NCI-H187 treated with DMSO at 0.1 percent for 48 hours (cell line): ENCODE measurements at regions not wholly inside any gene's neighbourhood (a gene's known extent, or its start where the extent isn't known, plus 50 kb on each side); places are given as distances from the start of the nearest gene placed in this dataset.

Experiments used
- DNase-seq: peaks from one replicate; lab custom pipeline; 2025; lab: John Stamatoyannopoulos, UW

DNA sequence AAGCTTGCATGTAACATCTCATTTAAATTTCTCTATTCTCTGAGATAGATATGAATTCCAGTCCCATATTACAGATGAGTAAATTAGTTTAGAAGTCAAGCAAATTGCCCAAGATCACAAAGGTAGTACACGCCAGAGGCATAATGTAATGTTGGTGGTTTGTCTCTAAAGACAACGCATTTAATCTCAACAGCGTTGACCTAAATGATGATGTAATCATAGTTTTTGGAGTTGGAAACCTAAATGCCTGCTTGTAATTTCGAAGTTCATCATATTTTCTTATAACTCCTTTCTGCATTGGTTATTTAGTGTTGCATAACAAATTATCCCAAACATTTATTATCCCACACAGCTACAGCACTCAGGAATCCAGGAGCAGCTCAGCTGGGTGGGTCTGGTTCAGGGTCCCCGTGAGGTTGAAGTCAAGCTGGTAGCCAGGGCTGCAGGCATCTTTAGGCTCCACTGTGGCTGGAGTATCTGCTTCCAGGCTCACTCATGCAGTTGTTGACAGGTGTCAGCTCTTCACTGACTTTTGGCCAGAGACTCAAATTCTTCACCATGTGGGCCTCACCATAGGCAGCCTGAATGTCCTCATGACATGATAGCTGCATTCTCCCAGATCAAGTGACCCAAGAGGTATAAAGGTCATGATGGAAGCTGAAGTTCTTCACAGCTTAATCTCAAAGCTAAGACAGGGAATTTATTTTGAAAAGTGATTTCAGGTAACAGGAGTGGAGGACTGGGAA lies 122.0 kb upstream of the SPTLC3 start:
- no peak for DNase-seq

DNA sequence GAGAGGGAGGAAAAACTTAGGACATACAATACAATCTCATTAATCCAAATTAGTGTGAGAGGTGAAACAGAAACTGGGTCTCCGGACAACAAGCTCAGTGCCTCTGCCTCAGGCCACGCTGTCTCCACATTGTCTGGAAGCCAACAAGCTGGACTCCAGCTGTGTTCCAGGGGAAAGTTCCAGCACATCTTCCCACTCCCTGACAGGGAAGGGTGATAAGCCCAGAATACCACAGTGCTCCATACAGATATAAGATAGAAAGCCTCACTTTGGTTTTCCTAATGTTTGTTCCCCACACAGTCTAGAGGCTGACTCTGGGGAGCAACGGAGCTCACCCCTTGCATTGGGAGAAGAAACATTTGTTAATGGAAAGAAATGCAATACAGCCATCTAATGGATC lies 117.1 kb upstream of the SPTLC3 start:
- DNase-seq: no peak

DNA sequence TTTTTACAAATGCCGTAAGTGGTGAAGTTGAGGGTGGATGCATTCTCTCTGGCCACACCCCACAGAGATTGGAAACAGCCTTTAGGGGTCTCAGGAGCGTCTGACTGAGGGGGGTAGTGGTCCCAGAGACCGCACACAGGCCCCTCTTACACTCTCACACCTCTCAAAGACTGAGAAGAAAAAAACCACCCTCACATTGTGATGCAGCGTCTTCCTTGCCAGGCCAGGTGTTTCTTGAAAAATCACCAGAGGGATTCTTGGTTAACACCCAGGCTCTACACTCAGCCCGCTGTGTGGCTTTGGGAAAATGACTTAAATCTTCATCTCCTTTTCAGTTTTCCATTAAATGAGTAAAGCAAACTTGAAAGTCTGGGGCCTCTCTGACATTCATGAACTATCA lies 115.8 kb upstream of the SPTLC3 start:
- no peak for DNase-seq

DNA sequence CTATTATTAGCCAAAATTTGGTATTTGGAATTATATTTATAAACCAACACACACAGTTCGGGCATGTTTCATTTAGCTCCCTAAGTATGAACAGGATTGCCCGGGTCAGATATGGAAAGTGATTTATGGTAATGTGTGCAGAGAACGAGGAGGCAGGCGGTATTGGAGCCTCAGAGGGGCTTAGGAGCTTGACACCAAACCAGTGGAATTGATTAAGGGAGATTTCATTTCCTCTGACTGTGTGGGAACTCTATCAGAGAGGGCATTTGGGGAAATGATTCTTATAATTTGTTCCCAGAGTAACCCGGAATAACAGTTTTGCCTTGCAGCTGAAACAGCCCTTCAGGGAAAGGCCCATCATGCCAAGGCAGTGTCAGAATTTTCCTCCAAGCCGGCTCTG lies 115.1 kb upstream of the SPTLC3 start:
- DNase-seq: no peak

DNA sequence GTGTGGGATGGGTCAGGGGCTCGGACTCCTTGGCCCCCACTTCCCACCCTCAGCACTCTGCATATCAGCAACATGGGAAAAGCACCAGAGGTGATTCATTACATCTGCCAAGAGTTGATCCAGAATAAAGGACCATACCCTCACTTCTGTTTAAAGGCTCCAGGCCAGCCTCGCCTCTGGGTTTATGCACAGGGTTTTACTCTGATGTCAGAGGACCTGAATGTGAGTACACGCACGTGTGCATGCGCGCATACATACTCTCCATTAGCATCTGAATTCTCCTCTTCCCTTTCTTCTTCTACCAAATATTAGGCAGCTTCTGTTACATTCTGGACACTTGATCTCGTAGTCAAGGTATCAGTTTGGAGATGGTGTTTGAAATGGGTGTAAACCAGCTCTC lies 114.7 kb upstream of the SPTLC3 start:
- DNase-seq: no peak

DNA sequence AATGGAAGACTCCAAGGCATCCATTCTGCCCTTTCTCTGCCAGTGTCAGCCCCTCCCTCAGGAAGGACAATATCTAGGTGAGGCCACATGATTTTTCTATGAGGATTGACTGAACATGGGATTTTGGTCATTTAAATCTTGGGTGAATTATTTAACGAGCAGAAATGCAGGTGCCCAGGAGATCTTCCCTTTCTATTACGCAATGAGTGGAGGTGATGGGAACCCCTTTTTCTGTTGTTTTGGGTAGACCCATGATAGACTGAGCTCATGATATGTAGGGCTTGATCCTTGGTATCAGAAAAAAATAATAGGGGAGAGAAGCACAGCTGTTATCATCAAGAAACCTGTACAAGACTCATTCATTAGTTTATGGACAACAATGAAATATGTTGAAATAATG lies 112.6 kb upstream of the SPTLC3 start:
- no peak for DNase-seq

DNA sequence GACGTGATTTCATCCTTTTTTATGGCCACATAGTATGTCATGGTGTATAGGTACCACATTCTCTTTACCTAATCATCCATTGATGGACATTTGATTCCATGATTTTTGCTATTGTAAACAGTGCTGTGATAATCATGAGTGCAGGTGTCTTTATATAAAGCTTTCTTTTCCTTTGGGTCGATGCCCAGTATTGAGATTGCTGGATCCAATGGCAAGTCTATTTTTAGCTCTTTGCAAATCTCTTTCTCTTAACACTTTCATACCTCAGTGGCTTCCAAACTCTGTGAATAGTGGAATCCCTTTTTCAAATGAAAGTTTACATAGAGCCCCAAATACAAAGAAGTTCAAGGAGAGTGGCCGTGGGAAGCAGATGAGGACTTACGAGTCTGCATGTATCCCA lies 105.8 kb upstream of the SPTLC3 start:
- DNase-seq: no peak

DNA sequence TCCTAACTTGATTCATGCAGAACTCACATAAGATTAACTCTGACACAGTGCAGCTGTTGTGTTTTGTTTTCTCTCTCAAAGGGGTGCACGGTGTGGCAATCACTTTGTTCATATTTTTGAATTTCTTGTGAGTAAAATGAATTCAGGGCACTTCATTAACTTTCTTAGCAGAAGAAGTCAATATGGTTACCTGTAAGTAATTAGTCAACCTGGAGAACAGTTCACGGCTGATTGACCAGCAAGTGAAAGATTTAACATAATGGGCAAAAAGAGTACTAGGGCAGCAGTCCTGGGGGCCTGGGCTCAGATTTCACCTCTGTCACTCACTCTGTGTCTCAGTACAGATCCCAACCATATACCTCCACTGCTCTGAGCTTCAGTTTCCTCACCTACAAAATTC lies 102.4 kb upstream of the SPTLC3 start:
- no peak for DNase-seq

DNA sequence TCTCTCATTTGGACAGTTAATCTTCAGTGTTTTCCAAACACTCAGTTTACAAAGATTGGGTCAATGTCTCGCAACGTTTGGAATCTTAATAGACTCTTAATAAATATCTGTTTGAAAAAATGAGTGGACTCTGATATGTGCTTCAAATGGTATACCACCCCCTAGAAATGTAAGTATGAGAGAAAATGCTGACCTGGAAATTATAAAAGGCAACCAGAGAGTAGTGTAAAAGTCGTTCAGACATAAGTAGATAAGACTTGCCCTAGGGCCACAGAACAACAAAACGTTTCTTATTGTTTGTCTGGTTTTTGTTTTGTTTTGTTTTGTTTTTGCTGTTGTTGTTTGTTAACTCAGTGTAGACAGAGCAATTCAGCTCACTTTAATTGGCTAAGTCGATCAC lies 97.4 kb upstream of the SPTLC3 start:
- no peak for DNase-seq

DNA sequence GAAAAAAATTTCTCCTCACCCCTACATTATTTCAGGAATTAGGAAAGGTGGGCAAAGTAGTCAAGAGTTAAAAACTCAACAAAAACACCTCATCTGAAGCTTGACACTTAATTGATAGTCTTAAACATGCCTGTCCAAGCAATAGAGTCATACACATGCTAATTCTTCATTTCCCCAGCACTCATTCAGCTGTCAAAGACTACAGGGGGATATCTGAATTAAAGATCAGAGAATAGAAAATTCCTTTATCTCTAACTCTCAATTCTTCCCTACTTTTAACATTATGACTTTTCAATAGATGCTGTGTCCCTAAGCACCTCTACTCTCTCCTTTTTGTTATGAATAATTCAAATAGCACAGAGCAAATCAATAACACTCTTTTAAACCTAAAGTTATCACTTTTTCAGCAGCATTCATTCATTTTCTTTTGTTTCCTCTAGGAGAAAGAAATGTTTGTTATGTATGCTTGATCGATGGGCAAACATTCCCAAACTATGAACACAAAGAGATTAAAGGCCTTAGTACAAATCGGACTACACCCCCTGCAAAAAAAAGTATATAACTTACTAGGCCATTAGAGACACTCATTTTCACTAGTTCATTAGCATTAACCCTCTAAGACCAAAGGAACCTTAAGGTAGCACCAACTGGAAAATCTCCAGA lies 94.9 kb upstream of the SPTLC3 start:
- no peak for DNase-seq

DNA sequence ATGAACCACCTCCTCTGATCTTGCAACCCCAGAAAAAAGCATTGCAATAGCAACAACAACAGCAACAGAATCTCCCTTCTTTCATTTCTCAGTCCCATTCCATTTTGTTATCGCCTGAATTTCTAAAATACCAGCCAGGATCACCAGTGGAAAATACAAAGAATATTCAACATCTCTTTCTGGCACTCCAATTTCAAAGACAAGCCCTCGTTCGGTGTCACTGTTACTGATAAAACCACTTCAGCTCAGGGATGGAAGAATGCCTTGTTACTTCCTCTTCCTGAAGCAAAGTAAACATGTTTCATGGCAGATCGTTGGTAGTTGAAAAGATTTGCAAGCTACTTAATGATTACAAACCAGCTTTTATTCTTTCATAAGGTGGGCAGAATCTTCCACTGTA lies 94.0 kb upstream of the SPTLC3 start:
- no peak for DNase-seq

DNA sequence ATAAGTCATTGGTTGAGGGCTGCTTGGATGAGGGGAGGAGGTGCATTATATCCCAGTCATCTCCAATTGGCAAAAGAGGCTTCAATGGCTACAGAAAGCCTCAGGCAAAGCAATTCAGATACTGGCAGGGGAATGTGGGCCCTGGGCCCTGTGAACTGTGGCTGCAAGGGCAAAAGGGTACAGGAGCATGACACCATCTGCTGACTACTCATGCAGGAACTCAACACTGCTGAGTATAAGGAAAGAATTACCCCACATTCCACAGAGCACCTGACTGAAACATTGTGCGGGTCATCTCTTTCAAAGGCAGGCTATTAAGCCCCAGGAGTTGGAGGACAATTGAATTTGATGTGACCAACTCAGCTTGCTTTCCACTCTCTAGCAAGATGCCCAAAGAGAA lies 92.1 kb upstream of the SPTLC3 start:
- no peak for DNase-seq

DNA sequence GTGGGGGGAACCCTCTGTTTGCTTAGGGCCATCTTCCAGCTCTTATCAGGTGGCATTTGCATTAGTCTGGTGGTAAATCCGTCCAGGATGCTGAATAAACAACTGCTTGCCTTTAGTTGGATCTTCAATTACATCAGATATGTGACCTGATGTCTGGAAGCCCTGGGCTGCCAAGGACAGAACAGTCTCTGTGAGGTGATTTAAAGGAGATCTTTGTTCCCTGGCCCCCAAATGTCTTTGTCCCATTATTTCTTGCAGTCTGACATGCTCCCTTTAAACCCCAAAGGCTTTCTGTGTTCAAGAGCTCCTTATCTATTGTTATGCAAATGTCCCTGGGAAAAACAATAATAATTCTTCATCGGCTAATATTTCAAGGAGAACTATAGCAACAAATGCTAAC lies 84.6 kb upstream of the SPTLC3 start:
- DNase-seq: no peak

DNA sequence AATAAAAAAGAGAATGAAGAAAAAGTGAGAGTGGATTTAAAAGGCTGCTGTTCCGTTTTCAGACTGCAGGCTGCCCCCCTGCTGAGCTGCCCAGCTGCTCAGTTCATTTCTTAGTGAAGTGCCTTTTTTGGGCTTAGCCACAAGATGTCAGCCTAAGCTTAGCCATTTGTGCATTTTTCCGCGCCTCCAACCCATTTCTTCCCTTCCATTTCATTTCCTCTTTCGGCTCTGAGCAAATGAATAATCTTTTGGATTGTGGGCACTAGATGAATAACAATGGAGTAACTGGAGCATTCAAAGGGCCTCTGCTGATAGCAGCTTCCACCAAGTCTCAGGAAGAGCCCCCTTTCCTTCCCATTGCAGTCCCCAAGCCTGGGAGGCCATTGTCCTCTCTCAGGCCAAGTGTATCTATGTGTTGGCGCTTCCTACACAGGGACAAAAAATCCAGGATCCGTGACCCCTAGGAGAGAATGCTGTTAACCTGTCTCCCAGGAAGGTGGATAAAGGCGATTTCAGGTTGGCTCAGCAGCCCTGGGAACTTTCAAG lies 83.5 kb upstream of the SPTLC3 start:
- DNase-seq: no peak

DNA sequence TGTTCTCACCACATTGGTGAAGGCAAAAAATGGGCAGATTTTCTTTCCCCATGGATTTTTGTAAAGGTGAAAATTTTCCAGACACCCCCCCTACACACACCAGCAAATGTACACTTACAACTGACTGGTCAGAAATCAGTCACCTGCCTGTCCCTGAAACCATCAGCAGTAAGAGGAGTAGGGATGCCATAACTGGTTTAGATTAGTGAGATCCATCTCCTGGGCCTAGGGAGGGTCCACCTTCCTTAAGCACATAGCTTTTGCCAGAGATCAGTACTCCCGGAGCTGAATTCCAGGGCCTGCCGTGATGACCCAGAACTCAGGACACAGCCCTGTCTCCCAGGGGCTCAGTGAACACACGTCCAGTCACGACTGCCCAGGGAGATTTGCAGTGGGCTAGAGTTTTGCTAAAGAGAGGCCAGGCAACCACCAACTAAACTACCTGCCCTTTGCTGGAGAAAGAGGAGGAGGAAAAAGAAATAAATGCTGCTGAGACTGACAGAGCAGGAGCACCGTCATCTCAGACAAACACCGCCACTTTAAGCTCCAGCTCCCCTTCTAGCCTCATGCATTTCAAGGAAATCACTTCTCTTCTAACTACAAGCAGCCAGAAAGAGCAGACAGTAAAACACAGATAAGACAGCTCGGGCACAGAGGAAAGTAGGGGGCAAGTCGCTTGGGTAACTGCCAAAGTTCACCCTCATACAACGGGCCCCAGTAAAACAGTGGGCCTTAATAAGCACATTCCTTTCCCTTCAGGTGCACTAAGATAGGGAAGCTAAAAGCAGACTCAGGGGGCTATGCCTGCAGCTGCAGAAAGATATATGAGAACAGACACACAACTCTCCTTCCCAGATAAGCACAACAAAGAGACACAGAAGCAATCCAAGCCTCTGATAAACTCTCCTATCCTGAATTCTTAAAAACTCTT lies 82.6 kb upstream of the SPTLC3 start:
- DNase-seq: no peak

DNA sequence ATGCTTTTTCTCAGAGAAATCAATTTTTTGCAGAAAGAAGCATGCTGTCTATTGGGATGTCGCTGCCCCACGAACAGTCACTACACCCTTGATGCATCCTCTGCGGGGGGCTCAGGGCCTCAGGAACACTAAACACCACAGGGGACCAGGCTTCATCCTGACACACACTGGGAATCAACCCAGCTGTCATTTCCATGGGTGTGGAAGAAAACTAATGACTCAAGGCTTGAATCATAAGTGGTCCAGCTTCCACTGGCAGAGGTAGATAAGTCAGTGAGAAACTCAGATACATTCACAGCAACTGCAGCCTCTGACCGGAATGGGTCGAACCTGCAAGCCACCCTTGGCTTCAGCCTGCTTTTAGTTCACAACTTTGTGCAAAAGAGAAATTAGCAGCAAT lies 81.3 kb upstream of the SPTLC3 start:
- DNase-seq: no peak

DNA sequence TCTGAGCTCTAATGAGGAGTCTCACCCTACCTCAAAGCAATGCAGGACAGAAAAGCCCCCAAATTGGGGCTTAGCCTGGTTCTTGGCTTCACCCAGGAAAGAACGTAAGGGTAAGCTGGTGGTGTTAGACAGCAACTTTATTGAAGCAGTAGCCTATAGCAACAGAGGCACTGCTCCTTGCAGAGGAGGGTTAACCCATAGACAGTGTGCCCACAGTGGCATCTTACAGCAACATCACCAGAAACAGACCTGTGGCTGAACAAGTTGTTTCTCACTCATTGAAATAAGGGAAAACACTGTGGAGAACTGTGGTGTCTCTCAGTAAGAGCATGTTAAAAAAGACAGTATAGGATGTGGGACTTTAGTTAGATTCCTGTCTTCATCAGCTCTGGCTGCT lies 80.4 kb upstream of the SPTLC3 start:
- DNase-seq: no peak

DNA sequence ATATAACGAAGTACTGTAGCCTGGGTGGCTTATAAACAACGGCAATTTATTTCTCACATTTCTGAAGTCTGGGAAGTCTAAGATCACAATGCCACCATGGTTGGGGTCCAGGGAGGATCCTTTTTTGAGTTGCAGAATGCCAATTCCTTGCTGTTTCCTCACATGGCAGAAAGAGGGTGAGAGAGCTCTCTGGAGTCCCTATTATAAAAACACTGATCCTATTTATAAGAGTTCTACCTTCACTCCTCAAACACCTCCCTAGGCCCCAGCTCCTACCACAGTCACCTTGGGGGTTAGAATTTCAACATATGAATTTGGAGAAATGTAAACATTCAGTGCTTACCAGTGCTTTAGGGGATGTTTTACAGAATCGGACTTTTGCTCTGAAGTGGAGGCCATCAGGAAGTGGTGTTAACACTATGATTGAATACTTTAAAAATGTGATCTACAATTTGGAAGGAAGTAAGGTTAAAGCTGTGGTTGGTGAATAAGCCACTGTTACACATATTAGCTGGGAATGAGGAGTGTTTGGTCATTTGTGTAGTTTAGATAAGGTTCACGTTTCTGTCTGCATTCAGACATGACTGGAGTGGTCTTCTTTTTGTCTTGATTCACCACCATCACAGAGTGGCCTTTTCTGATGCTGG lies 79.9 kb upstream of the SPTLC3 start:
- DNase-seq: no peak

DNA sequence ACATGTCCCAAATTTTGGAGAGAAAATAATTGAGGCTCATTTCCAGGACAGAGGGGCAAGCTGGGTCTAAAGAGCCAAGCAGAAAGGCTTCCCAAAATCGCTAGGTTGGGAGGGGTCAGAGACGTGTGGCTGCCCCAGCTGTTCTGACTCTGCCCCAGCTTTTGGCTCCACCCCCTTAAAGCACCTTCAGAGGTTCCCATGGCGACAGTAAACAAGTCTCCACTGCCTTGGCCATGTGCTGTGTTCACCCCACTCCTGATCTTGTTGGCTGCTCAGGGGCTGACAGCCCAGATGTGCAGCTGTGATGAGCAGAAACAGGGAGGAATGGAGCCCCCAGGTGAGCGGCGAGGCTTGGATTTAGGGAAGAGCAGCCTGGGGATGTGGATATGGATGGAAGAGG lies 72.8 kb upstream of the SPTLC3 start:
- no peak for DNase-seq

DNA sequence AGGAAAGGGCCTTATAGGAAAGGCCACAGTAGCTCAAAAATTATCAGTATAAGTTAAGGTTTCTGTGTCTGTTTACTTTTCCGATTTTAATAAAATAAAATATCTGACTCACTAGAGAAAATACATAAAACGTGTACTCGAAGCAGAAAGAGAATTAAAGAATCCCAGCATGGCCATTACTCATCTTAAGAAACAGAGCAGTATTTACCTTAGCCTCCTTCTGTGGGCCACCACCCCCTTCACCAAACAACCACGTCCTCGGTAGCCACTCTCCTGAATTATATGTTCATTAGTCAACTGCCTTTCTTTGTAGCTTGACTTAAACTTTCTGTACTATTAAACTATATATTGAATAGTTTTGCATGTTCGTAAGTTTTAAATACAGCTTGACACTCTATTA lies 72.2 kb upstream of the SPTLC3 start:
- DNase-seq: no peak

DNA sequence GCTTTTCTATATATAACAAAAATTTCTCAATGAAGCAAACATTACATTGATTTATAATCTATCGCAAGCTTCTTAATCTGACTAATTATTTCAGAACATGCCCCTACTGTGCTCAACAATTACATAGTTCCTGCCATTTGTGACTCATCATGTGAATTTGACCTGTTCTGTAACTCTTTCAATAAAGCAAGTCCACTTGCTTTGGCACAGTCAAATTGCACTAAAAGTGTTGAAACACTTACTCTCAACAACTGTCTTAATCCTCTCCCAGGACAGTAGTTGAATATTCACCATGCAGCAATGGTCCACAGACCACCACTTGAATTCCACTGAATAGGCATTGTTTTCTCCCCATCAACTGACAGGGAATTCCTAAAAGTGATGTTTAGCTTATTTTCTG lies 67.7 kb upstream of the SPTLC3 start:
- no peak for DNase-seq

DNA sequence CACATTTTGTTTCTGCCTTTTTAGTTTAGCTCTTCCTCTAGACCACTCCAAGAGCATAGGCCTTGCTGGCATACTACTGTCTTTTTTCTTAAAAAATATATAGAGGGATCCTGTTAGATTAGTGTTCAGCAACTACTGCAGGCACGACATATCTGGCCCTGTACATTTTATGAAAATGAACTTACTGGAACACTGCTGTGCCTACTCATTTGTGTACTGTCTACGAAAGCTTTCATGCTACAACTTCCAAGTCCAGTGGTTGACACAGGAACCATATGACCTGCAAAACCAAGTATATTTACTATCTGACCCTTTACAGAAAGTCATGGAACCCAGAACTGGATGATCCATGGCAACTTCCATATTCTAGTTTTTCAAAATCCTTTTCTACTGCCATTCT lies 66.6 kb upstream of the SPTLC3 start:
- no peak for DNase-seq
